HCT116 (cell line): ENCODE measurements at regions not wholly inside any gene's neighbourhood (a gene's known extent, or its start where the extent isn't known, plus 50 kb on each side); places are given as distances from the start of the nearest gene placed in this dataset.

Experiments
- ATAC-seq: fragments of 200-7000 bp; cut with Tn5 transposase; 2 replicates; pipeline ENCODE4 v1.9.1; 2020; ENCODE audit warnings: mild to moderate bottlenecking, moderate library complexity
- BruUV-seq: library from RNA; stranded (reverse); fragments of 400-500 nt; replicated peaks from 2 replicates; lab custom pipeline; 2021; lab: Mats Ljungman, UMichigan
- CTCF ChIA-PET: fragments of 300-600 bp; sonication (Branson Sonifier 250); formaldehyde crosslinking; loops from one replicate; lab custom pipeline; 2021; ENCODE audit warnings: antibody characterized with exemption; lab: Charles Lee
- POLR2A ChIA-PET: fragments of 300-600, 350-600 bp; sonication (Branson Sonifier 250); formaldehyde crosslinking; loops from one replicate; lab custom pipeline; 2021; ENCODE audit warnings: antibody characterized with exemption; lab: Charles Lee
- RAD21 ChIA-PET, 2 experiments: fragments of 300-600 bp; sonication (Branson Sonifier 250); formaldehyde crosslinking; loops; one replicate each; lab custom pipeline; 2023; ENCODE audit warnings: low total read pairs in 2 of 2; ENCODE audit not compliant: uncharacterized antibody in 2 of 2, unreplicated experiment in 2 of 2, low non-redundant PET in 1 of 2; lab: Charles Lee
- DNase-seq: peaks from one replicate; pipeline ENCODE4 v3.0.0-alpha.2; 2010; ENCODE audit warnings: low read depth, low spot score
- H2AFZ ChIP-seq: fragments of 200-600 bp; shearing (Covaris generic), sonication (generic); 2 replicates; pipeline ENCODE4 v1.6.1; 2017; ENCODE audit warnings: low read depth, mixed run types, mixed read lengths, antibody characterized with exemption, low read length; ENCODE audit not compliant: poor library complexity, severe bottlenecking
- H3K27ac ChIP-seq: 2 replicates; pipeline ENCODE4 v1.5.1; 2012; ENCODE audit warnings: low read depth, low read length
- H3K27me3 ChIP-seq: fragments of 200-600 bp; sonication (generic); 2 replicates; pipeline ENCODE4 v1.6.1; 2016; ENCODE audit warnings: mixed run types, low read length, mixed read lengths; ENCODE audit not compliant: insufficient read depth
- H3K36me3 ChIP-seq, 2 experiments: fragments of 200-500 bp in 1 of 2; fragments of 200-600 bp in 1 of 2; sonication (Bioruptor generic) in 1 of 2; sonication (generic) in 1 of 2; 2 replicates each; pipeline versions ENCODE4 v1.5.1 to v1.6.1; 2014 to 2016; ENCODE audit warnings: low read length in 2 of 2, inconsistent platforms in 1 of 2, mixed read lengths in 1 of 2, mixed run types in 1 of 2; ENCODE audit not compliant: insufficient read depth in 2 of 2, control insufficient read depth in 1 of 2
- H3K4me1 ChIP-seq, 2 experiments: fragments of 200-600 bp in 1 of 2; sonication (generic) in 1 of 2; 2 replicates each; pipeline versions ENCODE4 v1.5.1 to v1.6.1; 2012 to 2017; ENCODE audit warnings: low read length in 2 of 2, inconsistent platforms in 1 of 2, mild to moderate bottlenecking in 1 of 2, mixed read lengths in 1 of 2, mixed run types in 1 of 2, moderate library complexity in 1 of 2; ENCODE audit not compliant: insufficient read depth in 2 of 2, control insufficient read depth in 1 of 2
- H3K4me2 ChIP-seq: fragments of 200-600 bp; sonication (generic); 2 replicates; pipeline ENCODE4 v1.6.1; 2017; ENCODE audit warnings: mixed run types, low read length, mixed read lengths
- H3K4me3 ChIP-seq, 2 experiments: fragments of 200-600 bp in 1 of 2; sonication (generic) in 1 of 2; replicated peaks in 1 of 2; 2 replicates each; pipeline ENCODE4 v1.5.1; 2011 to 2016; ENCODE audit warnings: low read length in 2 of 2, control low read depth in 1 of 2, low read depth in 1 of 2, mild to moderate bottlenecking in 1 of 2, mixed read lengths in 1 of 2, mixed run types in 1 of 2
- H3K79me2 ChIP-seq: fragments of 200-600 bp; sonication (generic); 2 replicates; pipeline ENCODE4 v1.6.1; 2017; ENCODE audit warnings: mild to moderate bottlenecking, mixed run types, low read length, moderate library complexity, mixed read lengths; ENCODE audit not compliant: insufficient read depth
- H3K9ac ChIP-seq: fragments of 200-600 bp; sonication (generic); 2 replicates; pipeline ENCODE4 v1.6.1; 2016; ENCODE audit warnings: low read length, mixed read lengths
- H3K9me2 ChIP-seq: fragments of 200-600 bp; sonication (generic), shearing (Covaris generic); 2 replicates; pipeline ENCODE4 v1.6.1; 2017; ENCODE audit warnings: mixed run types, mild to moderate bottlenecking, moderate library complexity; ENCODE audit not compliant: insufficient read depth
- H3K9me3 ChIP-seq, 2 experiments: fragments of 200-500 bp in 1 of 2; fragments of 200-600 bp in 1 of 2; sonication (Bioruptor generic) in 1 of 2; sonication (generic) in 1 of 2; 2 replicates each; pipeline ENCODE4 v1.6.1; 2014 to 2017; ENCODE audit warnings: low read length in 2 of 2, mixed read lengths in 2 of 2, inconsistent platforms in 1 of 2, low read depth in 1 of 2, mild to moderate bottlenecking in 1 of 2, mixed run types in 1 of 2, moderate library complexity in 1 of 2; ENCODE audit not compliant: control insufficient read depth in 1 of 2, insufficient read depth in 1 of 2
- H4K20me1 ChIP-seq: fragments of 200-600 bp; sonication (generic), shearing (Covaris generic); 2 replicates; pipeline ENCODE4 v1.6.1; 2017; ENCODE audit warnings: mixed run types, mild to moderate bottlenecking, moderate library complexity; ENCODE audit not compliant: insufficient read depth
- CEBPB ChIP-seq: IDR thresholded peaks from 2 replicates; pipeline ENCODE4 v1.6.1; 2012; ENCODE audit warnings: low read depth
- EGR1 ChIP-seq: IDR thresholded peaks from 2 replicates; pipeline ENCODE4 v1.6.1; 2012; ENCODE audit warnings: low read depth
- EZH2phosphoT487 ChIP-seq: fragments of 200-600 bp; IDR thresholded peaks from 2 replicates; pipeline ENCODE4 v1.6.1; 2018; ENCODE audit warnings: antibody characterized with exemption, borderline replicate concordance
- FOSL1 ChIP-seq: IDR thresholded peaks from 2 replicates; pipeline ENCODE4 v1.6.1; 2012; ENCODE audit warnings: low read depth
- POLR2AphosphoS5 ChIP-seq: IDR thresholded peaks from 2 replicates; pipeline ENCODE4 v1.6.1; 2011; ENCODE audit warnings: mild to moderate bottlenecking, low read depth, low read length, moderate library complexity
- SP1 ChIP-seq: IDR thresholded peaks from 2 replicates; pipeline ENCODE4 v1.6.1; 2012; ENCODE audit warnings: low read depth
- SRF ChIP-seq: IDR thresholded peaks from 2 replicates; pipeline ENCODE4 v1.6.1; 2012; ENCODE audit warnings: low read depth
- TCF7L2 ChIP-seq: IDR thresholded peaks from 2 replicates; pipeline ENCODE4 v1.7.0; 2011; ENCODE audit warnings: borderline replicate concordance, inconsistent platforms; ENCODE audit not compliant: insufficient read depth, insufficient read length; ENCODE audit errors: extremely low read depth
- ZFX ChIP-seq: fragments of 450-650 bp; IDR thresholded peaks from 2 replicates; pipeline ENCODE4 v1.6.1; 2017
- intact Hi-C: fragments of 100-400 bp; cut with micrococcal nuclease; formaldehyde crosslinking; loops from 2 replicates; pipeline ENCODE4 v1.10.0; 2022
- TF ChIP-seq, protein P1 (sequence below): IDR thresholded peaks from 2 replicates; pipeline ENCODE4 v1.6.1; 2012; ENCODE audit warnings: low read depth
- TF ChIP-seq, protein P2 (sequence below): IDR thresholded peaks from 2 replicates; pipeline ENCODE4 v1.6.1; 2012
- TF ChIP-seq, protein P3 (sequence below): IDR thresholded peaks from 2 replicates; pipeline ENCODE4 v1.6.1; 2012

DNA sequence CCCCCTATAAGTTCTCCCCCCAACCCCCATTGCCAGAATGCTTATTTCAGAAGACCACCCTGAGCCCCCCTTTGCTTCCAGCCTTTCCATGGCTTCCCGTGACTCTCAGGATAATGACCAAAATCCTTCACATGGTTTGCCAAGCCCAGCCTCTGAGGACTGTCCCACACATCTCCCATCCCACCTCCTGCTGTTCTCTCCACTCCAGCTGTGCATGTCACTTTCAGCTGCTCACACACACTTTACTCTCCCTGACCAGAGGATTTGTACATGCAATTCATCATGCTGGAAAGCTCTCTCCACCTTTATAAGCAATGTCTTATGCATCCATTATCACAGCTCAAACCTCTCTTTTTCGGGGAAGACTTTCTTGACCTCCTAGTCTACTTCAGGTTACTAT lies 164.2 kb downstream of the PRL start:
- no peaks in the 10 kb centered on the region for H3K27me3 ChIP-seq
- H3K27ac ChIP-seq = no peak overlapping the region
- no peaks in the 10 kb centered on the region for H3K79me2 ChIP-seq
- H3K4me1 ChIP-seq = no peaks in the 10 kb centered on the region
- H3K4me2 ChIP-seq = no peak overlapping the region
- H3K9me2 ChIP-seq = no peaks in the 10 kb centered on the region
- DNase-seq = no peak
- no peaks in the 10 kb centered on the region for H3K36me3 ChIP-seq
- no peak for ATAC-seq
- no peak for TF ChIP-seq FOSL1
- TF ChIP-seq ZFX = no peak
- TF ChIP-seq CEBPB = no peak
- TF ChIP-seq EZH2phosphoT487 = no peak
- TF ChIP-seq EGR1 = no peak
- TF ChIP-seq, protein P1, sequence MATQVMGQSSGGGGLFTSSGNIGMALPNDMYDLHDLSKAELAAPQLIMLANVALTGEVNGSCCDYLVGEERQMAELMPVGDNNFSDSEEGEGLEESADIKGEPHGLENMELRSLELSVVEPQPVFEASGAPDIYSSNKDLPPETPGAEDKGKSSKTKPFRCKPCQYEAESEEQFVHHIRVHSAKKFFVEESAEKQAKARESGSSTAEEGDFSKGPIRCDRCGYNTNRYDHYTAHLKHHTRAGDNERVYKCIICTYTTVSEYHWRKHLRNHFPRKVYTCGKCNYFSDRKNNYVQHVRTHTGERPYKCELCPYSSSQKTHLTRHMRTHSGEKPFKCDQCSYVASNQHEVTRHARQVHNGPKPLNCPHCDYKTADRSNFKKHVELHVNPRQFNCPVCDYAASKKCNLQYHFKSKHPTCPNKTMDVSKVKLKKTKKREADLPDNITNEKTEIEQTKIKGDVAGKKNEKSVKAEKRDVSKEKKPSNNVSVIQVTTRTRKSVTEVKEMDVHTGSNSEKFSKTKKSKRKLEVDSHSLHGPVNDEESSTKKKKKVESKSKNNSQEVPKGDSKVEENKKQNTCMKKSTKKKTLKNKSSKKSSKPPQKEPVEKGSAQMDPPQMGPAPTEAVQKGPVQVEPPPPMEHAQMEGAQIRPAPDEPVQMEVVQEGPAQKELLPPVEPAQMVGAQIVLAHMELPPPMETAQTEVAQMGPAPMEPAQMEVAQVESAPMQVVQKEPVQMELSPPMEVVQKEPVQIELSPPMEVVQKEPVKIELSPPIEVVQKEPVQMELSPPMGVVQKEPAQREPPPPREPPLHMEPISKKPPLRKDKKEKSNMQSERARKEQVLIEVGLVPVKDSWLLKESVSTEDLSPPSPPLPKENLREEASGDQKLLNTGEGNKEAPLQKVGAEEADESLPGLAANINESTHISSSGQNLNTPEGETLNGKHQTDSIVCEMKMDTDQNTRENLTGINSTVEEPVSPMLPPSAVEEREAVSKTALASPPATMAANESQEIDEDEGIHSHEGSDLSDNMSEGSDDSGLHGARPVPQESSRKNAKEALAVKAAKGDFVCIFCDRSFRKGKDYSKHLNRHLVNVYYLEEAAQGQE = no peak
- no peak overlapping the region for H3K9ac ChIP-seq
- H3K9me3 ChIP-seq = no peaks in the 10 kb centered on the region
- no TSS peak for BruUV-seq
- no peaks in the 10 kb centered on the region for H4K20me1 ChIP-seq
- ChIA-PET RAD21 (no interaction called here), POLR2A (no interaction called here), CTCF (no interaction called here)
- intact Hi-C loops = no loop called here
- no peak overlapping the region for H2AFZ ChIP-seq
- no peak overlapping the region for H3K4me3 ChIP-seq

DNA sequence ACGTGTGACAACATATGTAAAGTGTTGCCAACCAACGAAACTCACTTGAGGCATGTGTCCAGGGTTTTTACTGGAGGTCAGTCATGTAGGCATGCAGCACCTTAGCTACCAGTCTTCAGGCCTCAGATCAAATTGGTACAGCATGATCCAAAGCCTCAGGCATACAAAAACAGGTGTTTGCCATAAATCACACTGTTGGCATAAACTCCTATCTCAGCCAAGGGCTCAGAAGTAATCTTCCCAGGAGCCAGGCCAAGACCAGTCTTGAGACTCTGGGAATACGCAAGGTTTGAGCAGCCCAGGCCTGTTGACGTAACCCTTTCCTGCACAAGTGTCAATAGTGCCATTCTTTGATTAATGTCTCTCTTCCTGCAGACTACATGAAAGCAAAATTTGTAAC lies 163.5 kb downstream of the PRL start:
- ChIA-PET RAD21 (no interaction called here), CTCF (no interaction called here), POLR2A (no interaction called here)
- Histone ChIP-seq H3K27me3 (no peaks in the 10 kb centered on the region), H3K9me3 (no peaks in the 10 kb centered on the region), H3K4me2 (no peak overlapping the region), H4K20me1 (no peaks in the 10 kb centered on the region), H3K9ac (no peak overlapping the region), H3K36me3 (no peaks in the 10 kb centered on the region), H3K4me3 (no peak overlapping the region), H3K9me2 (no peaks in the 10 kb centered on the region), H2AFZ (no peak overlapping the region), H3K79me2 (no peaks in the 10 kb centered on the region), H3K27ac (no peak overlapping the region), H3K4me1 (no peaks in the 10 kb centered on the region)
- intact Hi-C loops = no loop called here
- BruUV-seq = no TSS peak
- DNase-seq (no peak), ATAC-seq (no peak)
- TF ChIP-seq SRF (no peak), TCF7L2 (no peak), ZFX (no peak), SP1 (no peak), POLR2AphosphoS5 (no peak)
- TF ChIP-seq, protein P2, sequence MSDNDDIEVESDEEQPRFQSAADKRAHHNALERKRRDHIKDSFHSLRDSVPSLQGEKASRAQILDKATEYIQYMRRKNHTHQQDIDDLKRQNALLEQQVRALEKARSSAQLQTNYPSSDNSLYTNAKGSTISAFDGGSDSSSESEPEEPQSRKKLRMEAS = no peak
- TF ChIP-seq, protein P3, sequence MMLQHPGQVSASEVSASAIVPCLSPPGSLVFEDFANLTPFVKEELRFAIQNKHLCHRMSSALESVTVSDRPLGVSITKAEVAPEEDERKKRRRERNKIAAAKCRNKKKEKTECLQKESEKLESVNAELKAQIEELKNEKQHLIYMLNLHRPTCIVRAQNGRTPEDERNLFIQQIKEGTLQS = no peak
- TF ChIP-seq, protein P1 = no peak
